T-helper 1 cell (primary cell): ENCODE measurements at regions not wholly inside any gene's neighbourhood (a gene's known extent, or its start where the extent isn't known, plus 50 kb on each side); places are given as distances from the start of the nearest gene placed in this dataset.
A peak's percentile ranks its signal among the peaks of the same experiment; 100 is the strongest.
"Not testable (repeated sequence)": the region's sequence is repeated elsewhere in the genome, so short reads cannot be mapped to it uniquely, and the experiment has no call there.

ENCODE experiments used
- DNase-seq, 5 donors: peaks; one replicate each; pipeline ENCODE4 v3.0.0-alpha.2; 2012 to 2020

DNA sequence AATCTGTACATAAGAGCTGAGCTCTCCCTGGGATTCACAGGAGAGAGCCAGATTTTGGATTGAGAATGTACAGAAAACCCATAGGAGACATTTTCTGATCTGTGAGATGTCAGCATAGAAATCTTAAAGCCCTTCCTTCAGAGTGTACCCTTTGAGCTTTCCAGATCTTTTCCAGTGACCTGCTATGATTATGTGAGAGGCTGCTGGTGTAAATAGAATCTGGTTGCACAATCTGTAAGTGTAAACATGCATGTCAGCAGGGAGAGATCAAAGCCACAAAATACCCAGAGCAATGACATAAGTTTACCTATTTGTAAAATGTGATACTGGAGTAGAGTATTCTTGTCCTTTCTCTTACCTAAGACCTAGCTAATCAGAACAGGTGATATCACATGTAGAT is 471.9 kb downstream of the FOXD4L5 start:
- DNase-seq, result not testable (repeated sequence)

DNA sequence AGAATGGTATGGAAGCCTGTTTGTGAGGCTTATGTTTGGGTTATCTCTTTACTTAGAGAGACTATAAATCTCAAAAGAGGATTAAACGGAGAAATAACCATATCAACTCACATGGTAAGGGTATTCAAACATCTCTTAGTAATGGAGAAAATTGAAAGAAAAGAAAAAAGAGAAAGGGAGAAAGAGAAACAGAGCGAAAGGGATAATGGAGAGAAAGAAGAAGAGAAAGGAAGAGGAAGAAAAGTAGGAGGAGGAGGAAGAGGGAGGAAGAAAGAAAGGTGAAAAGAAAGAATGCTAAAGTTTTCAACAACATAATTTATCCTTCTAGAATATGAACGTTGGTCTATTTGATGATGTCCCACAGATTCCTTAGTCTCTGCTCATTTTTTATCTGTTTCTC is 506.3 kb downstream of the FOXD4L5 start:
- DNase-seq, result not testable (repeated sequence)

DNA sequence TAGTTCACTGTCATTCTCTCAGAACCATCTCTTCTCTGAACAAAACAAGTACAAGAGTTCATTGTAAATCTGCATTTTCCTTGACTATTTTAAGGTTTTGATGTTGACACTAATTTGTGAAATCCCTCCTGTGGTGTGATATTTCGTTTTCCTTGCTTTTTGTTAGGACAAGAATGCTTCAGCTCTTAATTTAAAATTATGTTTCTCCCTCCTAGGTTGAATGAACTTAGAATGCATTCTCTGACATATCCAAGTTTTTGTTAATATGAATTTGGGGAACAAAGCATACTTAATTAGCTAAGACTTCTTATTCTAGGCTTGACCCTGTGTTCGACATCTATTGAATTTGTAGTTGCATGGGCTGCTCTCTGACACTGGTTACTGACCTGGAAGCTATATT is 508.7 kb downstream of the FOXD4L5 start:
- not testable (repeated sequence) for DNase-seq

DNA sequence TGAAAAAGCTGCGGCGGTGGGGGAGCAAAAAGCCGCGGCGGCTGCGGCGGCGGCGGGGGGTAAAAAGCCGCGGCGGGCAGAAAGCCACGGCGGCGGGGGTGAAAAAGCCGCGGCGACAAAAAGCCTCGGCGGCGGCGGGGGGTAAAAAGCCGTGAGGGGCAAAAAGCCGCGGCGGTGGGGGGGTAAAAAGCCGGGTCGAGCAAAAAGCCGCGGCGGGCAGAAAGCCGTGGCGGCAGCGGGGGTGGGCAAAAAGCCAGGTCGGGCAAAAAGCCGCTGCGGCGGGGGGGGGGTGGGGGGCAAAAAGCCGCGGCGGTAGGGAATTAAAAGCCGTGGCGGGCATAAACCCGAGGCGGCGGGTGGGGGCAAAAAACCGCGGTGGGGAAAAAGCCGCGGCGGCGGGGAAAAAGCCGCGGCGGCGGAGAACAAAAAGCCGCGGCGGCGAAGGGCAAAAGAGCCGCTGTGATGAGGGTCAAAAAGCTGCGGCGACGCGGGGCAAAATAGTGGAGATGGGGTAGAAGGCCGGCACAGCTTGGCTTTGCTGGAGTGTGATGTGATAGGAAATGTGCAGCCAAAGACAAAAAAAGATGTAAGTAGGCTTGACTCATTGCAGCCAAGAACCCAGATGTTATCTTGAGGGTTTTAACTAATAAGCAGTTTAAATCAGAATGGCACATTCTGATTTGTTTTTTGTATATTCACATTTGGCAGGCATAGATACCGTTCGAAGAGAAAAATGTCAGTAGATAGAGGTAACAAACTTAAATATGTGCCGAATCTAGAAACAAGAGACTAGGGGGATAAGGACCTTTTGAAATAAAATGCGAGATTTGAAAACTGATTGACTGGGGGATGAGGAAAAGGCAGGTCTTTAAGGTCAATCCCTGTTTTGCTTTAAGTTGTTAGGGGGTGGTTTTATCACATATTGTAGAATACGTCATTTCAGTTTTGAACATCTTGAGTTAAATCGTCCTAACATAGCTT is 509.9 kb downstream of the FOXD4L5 start:
- peak in 1 of 5 donors; percentile 7 for DNase-seq

DNA sequence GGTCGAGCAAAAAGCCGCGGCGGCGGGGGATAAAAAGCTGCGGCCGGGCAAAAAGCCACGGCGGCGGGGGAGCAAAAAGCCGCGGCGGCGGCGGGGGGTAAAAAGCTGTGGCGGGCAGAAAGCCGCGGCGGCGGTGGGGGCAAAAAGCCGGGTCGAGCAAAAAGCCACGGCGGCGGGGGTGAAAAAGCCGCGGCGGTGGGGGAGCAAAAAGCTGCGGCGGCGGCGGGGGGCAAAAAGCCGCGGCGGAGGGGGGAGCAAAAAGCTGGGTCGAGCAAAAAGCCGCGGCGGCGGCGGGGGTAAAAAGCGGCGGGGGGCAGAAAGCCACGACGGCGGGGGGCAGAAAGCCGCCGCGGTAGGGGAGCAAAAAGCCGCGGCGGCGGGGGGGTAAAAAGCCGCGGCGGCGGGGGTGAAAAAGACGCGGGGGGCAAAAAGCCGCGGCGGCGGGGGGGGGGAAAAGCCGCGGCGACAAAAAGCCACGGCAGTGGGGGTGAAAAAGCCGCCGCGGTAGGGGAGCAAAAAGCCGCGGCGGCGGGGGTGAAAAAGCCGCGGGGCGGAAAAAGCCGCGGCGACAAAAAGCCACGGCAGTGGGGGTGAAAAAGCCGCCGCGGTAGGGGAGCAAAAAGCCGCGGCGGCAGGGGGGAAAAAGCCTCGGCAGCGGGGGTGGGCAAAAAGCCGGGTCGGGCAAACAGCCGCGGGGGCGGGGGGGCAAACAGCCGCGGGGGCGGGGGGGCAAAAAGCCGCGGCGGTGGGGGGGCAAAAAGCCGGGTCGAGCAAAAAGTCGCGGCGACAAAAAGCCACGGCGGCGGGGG is 510.8 kb downstream of the FOXD4L5 start:
- DNase-seq, result not testable (repeated sequence)

DNA sequence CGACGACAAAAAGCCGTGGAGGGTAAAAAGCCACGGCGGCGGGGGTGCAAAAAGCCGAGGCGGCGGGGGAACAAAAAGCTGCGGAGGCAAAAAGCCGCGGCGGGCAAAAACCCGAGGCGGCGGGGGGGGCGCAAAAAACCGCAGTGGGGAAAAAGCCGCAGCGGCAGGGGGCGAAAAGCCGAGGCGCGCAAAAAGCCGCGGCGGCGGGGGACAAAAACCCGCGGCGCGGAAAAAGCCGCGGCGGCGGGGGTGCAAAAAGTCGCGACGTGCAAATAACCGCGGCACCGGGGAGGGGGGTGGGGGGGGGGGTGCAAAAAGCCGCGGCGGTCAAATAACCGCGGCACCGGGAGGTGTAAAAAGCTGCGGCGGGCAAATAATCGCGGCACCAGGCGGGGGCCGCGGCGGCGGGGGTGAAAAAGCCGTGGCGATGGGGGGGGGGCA is 511.5 kb downstream of the FOXD4L5 start:
- peak in 1 of 5 donors; percentile 7 for DNase-seq

DNA sequence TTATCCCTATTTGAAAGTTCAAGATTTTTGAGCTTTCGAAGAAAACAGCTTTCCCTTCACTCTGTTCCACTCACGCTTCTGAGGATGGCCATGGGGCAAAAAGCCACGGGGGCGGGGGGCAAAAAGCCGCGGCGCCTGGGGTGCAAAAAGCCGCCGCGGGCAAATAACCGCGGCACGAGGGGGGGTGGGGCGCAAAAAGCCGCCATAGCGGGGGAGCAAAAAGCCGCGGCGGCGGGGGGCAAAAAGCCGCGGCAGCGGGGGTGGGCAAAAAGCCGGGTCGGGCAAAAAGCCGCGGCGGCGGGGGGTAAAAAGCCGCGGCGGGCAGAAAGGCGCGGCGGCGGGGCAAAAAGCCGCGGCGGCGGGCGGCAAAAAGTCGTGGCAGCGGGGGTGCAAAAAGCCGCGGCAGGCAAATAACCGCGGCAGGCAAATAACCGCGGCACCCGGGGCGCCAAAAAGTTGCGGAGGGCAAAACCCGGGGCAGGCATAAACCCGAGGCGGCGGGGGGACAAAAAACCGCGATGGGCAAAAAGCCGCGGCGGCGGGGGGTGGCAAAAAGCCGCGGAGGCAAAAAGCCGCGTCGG is 512.2 kb downstream of the FOXD4L5 start:
- DNase-seq, result not testable (repeated sequence)

DNA sequence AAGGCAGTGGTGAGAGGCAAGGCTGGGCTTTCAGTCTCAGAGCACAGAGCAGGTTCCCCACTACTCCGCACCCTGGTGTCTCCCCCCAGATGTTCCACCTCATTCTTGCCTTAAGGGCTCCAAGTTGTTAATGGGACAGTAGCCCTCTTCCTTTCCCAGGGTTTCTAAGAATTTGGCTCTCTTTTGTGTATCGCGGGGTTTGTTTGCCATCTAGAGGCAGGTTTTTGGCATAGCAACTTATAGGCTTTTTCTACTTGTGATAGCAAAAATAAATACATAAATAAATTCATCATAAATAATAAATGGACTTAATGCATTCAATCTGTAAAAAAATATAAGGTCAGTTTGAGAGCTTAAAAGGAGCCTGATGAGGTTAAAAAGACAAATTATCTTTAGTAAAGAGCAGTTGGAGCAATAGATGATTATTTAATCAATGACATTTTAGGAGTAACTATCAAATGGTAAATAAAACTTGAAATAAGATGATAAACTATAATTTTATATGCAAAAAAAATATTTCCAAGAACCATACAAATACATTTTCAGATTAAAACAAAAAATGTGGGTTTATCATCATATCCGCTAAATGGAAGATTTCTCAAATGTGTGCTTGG is 512.8 kb downstream of the FOXD4L5 start:
- DNase-seq, result not testable (repeated sequence)
